Sciatic nerve (tissue), 2 donors: ENCODE measurements at regions not wholly inside any gene's neighbourhood (a gene's known extent, or its start where the extent isn't known, plus 50 kb on each side); places are given as distances from the start of the nearest gene placed in this dataset.

ENCODE experiments used
- ATAC-seq: fragments of 200-7000 bp; cut with Tn5 transposase; one replicate; pipeline ENCODE4 v1.9.1; 2020; ENCODE audit warnings: mild to moderate bottlenecking, moderate library complexity
- DNase-seq: peaks from one replicate; pipeline ENCODE4 v3.0.0-alpha.2; 2020; ENCODE audit warnings: low spot score
- intact Hi-C: fragments of 100-400 bp; cut with DNase I; formaldehyde crosslinking; loops from one replicate; pipeline ENCODE4 v1.14.2; 2022
- donor health status: DM: no; HTN: no; CAD: no.
- donor health status: DM: no; HTN: no; CAD: no.

DNA sequence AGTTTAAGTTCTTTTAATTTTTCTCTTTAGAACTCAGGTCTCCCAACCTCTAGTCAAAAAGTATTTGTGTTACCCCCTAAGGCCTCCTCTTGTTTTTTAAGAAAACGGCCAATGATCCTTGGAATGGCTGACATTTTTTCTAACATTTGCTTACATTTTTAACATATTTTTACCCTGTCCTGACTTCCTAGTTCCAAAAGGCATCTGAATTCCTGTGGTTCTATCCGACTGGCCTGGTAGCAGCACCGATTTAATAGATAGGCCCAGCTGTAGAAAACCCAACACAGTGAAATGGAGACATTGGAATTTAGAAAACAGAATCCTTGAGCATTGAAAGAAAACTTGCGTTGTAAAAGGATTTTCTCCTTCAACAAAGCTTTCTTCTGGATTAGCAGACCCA is 134.7 kb upstream of the GSC start:
- no peak for ATAC-seq
- DNase-seq: no peak
- intact Hi-C loops: no loop called here

GRCh38 chr14:94903883-94904282 is 134.0 kb upstream of the GSC start:
- DNase-seq (no peak), ATAC-seq (no peak)
- intact Hi-C loops: no loop called here

DNA sequence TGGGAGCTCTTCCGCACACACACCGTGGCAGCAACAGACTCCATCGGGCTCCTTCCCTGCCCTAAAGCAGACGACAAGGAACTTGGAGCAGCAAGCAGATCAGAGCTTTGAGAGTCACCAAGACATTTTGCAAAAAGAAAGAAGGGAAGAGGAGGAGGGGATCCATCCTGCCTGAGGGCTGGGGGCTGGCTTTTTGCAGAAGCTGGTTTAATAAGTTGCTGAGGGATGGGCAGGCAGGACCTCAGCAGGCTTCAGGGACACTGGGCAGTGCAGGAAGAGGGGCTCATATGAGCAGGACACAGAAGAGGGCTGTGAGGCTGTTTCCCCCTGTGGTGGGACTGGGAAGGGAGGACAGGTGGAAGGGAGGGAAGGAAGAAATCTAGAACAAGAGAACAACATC is 133.4 kb upstream of the GSC start:
- intact Hi-C loops: no loop called here
- ATAC-seq: no peak
- peak; percentile 19 for DNase-seq

GRCh38 chr14:94897561-94897960 is 127.6 kb upstream of the GSC start:
- ATAC-seq: no peak
- intact Hi-C loops: no loop called here
- peak; percentile 47 for DNase-seq

GRCh38 chr14:94897082-94897481 is 127.2 kb upstream of the GSC start:
- intact Hi-C loops: no loop called here
- ATAC-seq (peak; percentile 86), DNase-seq (peak; percentile 67)

DNA sequence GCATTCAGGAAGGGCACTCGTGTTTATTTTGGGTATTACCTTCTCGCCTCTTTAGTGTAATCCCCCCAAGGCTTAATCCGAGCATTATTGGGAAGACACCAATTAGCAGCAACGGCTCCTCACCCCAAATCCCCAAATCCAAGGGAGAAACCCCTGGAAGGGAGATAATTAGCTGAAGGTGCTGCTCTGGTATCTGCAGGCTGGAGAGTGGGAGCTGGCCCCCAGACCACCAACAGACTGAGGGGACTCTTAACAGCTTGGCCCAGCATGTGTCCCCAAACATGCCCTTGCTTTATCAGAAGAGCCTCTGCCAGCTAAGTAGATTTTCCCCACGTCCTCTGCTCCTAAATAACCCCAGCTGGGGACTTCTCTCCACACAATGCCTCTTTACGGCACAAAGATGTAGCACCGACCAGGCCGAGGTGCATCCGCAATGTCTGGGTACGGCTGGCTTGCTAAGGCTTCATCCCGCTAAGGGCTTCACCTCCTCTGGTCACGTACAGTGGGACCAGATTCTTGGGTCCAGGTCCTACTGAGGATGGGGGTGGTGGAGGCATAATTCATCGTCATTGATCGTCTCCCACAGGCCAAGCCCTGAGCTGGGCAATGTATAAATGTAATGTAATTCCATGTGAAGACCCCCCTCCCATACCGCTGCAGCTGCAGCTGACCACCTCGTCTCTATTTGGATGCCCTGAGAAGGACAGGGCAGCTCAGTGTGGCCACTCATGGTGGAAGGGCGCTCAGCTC is 123.7 kb upstream of the GSC start:
- ATAC-seq (no peak), DNase-seq (no peak)
- intact Hi-C loops: no loop called here

DNA sequence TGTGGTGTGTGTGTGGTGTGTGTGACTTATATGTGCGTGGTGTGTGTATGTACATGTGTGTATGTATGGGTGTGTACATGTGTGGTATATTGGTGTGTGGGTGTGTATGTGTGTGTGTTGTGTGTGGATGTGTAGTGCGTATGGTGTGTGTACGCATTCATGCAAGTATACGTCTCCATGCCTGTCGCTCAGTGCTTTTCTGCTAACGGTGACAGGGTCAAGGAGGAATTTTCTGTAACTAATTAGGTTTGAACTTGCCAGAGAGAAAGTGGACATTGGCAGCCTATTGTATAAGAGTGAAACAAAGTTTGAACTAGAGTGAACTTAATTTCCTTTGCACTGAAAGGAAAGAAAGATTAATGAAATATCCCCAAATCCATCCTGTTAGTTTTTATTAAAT is 120.9 kb upstream of the GSC start:
- ATAC-seq (no peak), DNase-seq (no peak)
- intact Hi-C loops: no loop called here

- intact Hi-C loops: no loop called here
- DNase-seq: no peak
- no peak for ATAC-seq
Observed at GRCh38 chr14:94889520-94890312, 119.8 kb upstream of the GSC start.

GRCh38 chr14:94888121-94888520 is 118.2 kb upstream of the GSC start:
- intact Hi-C loops: no loop called here
- ATAC-seq (no peak), DNase-seq (no peak)

- ATAC-seq: no peak
- intact Hi-C loops: no loop called here
- DNase-seq: no peak
Observed at GRCh38 chr14:94887591-94887990, 117.7 kb upstream of the GSC start.

DNA sequence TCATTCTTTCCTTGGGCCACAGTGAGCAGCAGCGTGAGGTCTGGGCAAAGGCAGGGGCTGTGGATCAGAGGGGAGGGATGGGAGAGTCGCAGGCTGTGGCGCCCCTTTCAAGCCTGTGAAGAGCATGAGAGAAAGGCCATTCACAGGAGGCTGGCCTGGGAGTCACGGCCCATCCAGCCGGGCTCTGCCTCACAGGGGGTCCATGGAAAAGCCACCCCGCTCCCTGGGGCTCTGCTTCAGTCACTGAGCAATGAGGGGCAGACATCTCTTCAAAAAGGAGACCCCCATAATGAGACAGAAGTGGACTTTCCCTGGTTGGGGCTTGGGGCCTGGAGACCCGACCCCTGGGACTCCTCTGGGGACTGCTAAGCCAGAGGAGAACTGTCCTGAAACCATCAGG is 117.0 kb upstream of the GSC start:
- DNase-seq: no peak
- intact Hi-C loops: no loop called here
- ATAC-seq: no peak

GRCh38 chr14:94885481-94886155 is 115.7 kb upstream of the GSC start:
- ATAC-seq (no peak), DNase-seq (no peak)
- intact Hi-C loops: no loop called here

GRCh38 chr14:94884616-94885230 is 114.8 kb upstream of the GSC start:
- intact Hi-C loops: no loop called here
- DNase-seq (no peak), ATAC-seq (no peak)

DNA sequence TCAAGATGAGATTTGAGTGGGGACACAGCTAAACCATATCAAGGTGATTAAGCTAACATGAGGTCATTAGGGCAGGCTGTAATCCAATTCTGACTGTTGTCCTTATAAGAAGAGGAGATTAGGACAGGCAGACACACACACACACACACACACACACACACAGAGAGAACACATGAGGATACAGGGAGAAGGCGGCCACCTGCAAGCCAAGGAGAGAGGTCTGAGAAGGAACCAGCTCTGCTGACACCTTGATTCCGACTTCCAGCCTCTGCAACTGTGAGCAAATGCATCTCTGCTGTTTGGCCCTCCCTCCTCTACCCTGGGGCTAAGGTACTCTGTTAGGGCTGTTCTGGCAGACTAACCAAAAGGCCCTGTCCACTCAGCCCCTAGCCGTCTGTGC is 112.5 kb upstream of the GSC start:
- DNase-seq (no peak), ATAC-seq (no peak)
- intact Hi-C loops: no loop called here

GRCh38 chr14:94880876-94881275 is 111.0 kb upstream of the GSC start:
- ATAC-seq (no peak), DNase-seq (no peak)
- intact Hi-C loops: no loop called here

- DNase-seq (no peak), ATAC-seq (no peak)
- intact Hi-C loops: no loop called here
Observed at GRCh38 chr14:94880106-94880505, 110.2 kb upstream of the GSC start.

DNA sequence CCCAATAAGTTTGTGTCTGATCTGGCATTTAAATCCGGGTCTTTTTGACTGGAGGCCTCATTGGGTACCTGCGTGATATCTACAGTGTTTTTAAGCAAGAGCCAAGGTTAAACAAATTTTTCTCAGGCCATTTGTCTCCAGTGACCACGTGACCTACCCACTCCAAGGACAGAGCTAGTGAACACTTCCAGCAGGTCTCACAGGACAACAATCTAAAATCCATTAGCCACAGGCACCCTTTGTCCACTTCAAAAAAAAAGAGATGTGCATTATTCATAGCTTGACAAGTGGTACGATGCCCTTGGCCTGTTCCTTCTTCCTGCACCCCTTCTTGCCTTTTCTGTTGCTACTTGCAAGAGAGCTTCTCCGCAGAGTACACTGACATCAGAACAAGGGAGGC is 109.6 kb upstream of the GSC start:
- DNase-seq (no peak), ATAC-seq (no peak)
- intact Hi-C loops: no loop called here

- intact Hi-C loops: no loop called here
- ATAC-seq: no peak
- no peak for DNase-seq
Observed at GRCh38 chr14:94876306-94876705, 106.4 kb upstream of the GSC start.

DNA sequence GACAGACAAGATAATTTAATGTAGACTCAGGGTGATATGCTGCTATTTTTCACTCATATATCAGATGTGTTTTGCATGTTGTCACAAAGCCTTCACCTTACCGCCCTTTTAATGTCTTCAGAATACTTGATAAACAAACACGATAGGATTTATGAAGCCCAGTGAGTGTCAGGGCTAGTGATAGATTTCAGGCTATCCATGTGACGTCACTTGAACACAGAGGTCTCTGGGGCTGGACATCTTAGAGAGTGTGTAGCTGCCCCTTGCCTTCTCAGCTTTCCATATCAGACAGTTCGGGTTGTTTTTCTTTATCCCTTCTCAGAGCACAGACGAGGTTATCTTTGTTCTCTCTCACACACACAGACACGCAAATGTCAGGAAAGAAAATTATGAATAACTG is 105.3 kb upstream of the GSC start:
- DNase-seq (no peak), ATAC-seq (no peak)
- intact Hi-C loops: no loop called here

- no peak for ATAC-seq
- no peak for DNase-seq
Observed at GRCh38 chr14:94868772-94869072, 98.8 kb upstream of the GSC start.

More at GRCh38 chr14:94868772-94869072, 98.8 kb upstream of the GSC start:
- intact Hi-C loops: no loop called here
